ENCODE measurements at regions not wholly inside any gene's neighbourhood (a gene's known extent, or its start where the extent isn't known, plus 50 kb on each side); places are given as distances from the start of the nearest gene placed in this dataset.

GRCh38 chr20:55058938-55059337, 583.5 kb downstream of the DOK5 start:
- no CpG with 5 or more reads among the region's 1 CpG for WGBS (ENCODE audit: insufficient coverage)
- Histone ChIP-seq H3K27me3 (replicated peaks in 1 of 4; ENCODE audit: control extremely low read depth in 1 of 4, control insufficient read depth in 3 of 4, insufficient read depth in 4 of 4, low read length in 3 of 4) (no peaks in the 10 kb centered on the region), H4K20me1 (ENCODE audit: control insufficient read depth, insufficient read depth, low read length, poor library complexity, severe bottlenecking) (no peaks in the 10 kb centered on the region), H2AFZ (ENCODE audit: insufficient read depth, low read depth, low read length, poor library complexity, severe bottlenecking) (no peak overlapping the region), H3K79me2 (ENCODE audit: control insufficient read depth, insufficient read depth, low read length) (no peaks in the 10 kb centered on the region), H3K9me3 (ENCODE audit: control extremely low read depth in 1 of 3, control insufficient read depth in 2 of 3, insufficient read depth in 1 of 3, low read length in 2 of 3) (no peaks in the 10 kb centered on the region), H3K4me1 (ENCODE audit: control insufficient read depth in 2 of 2, insufficient read depth in 2 of 2, low read length in 2 of 2) (no peaks in the 10 kb centered on the region), H3K36me3 (replicated peaks in 1 of 2; ENCODE audit: control extremely low read depth in 1 of 2, control insufficient read depth in 1 of 2, extremely low read depth in 1 of 2, insufficient read depth in 2 of 2, low read length in 1 of 2) (no peaks in the 10 kb centered on the region), H3K4me2 (replicated peaks; ENCODE audit: low read depth, low read length, poor library complexity, severe bottlenecking) (no peak overlapping the region), H3K9ac (ENCODE audit: low read length) (no peak overlapping the region), H3K4me3 (ENCODE audit: control extremely low read depth in 1 of 5, extremely low read depth in 1 of 5, insufficient read depth in 1 of 5, low read depth in 2 of 5, low read length in 4 of 5) (no peak overlapping the region), H3K27ac (ENCODE audit: low read length in 2 of 2) (no peak overlapping the region)
- no peaks in the 10 kb centered on the region for H3K27me3 Mint-ChIP-seq
- DNase-seq: no peak
- no peak overlapping the region for H3K27ac Mint-ChIP-seq
- no peak for ATAC-seq (ENCODE audit: low read depth)
- TF ChIP-seq, protein P1, sequence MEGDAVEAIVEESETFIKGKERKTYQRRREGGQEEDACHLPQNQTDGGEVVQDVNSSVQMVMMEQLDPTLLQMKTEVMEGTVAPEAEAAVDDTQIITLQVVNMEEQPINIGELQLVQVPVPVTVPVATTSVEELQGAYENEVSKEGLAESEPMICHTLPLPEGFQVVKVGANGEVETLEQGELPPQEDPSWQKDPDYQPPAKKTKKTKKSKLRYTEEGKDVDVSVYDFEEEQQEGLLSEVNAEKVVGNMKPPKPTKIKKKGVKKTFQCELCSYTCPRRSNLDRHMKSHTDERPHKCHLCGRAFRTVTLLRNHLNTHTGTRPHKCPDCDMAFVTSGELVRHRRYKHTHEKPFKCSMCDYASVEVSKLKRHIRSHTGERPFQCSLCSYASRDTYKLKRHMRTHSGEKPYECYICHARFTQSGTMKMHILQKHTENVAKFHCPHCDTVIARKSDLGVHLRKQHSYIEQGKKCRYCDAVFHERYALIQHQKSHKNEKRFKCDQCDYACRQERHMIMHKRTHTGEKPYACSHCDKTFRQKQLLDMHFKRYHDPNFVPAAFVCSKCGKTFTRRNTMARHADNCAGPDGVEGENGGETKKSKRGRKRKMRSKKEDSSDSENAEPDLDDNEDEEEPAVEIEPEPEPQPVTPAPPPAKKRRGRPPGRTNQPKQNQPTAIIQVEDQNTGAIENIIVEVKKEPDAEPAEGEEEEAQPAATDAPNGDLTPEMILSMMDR (IDR thresholded peaks at IDR 0.05): no peak
- TF ChIP-seq EZH2 (IDR thresholded peaks at IDR 0.05; ENCODE audit: borderline replicate concordance, insufficient read depth, low read depth, low read length, poor library complexity, severe bottlenecking): no peak
- no peaks in the 10 kb centered on the region for H3K4me1 Mint-ChIP-seq
- no peak overlapping the region for H3K4me3 Mint-ChIP-seq
- intact Hi-C loops (cut with micrococcal nuclease): no loop called here
- H3K9me3 Mint-ChIP-seq (ENCODE audit: insufficient read depth): peaks cover 2% of the 10 kb centered on the region
- ChIA-PET POLR2A (no interaction called here), CTCF (no interaction called here)

DNA sequence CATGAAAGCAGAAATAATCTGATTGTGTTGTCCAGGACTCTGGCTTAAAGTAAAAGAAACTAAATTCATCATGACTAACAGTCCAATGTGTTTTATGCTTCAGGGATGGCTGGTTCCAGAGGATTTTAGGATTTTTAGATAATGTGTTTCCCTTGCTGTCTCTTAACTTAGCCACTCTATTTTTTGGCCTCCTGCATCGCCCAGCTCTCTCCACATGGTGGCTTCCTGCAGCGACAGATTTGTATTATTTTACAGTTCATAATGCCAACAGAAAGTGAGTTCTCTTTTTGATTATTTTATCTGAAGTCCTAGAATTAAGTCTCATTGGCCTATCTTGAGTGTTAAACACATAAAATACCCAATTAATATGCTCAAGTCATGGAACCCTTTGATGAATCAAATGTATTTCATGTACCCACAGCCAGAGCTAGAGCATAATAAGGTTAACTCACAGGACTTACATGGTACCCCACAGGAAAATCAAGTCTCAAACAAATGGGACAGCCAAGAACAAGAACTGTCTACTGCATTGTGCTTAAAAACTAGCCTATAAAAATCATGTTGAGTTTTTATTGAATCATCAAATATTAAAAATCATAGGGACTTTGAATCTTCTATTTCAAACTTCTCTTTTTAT, 582.5 kb downstream of the DOK5 start:
- Histone ChIP-seq H3K36me3 (replicated peaks in 1 of 2; ENCODE audit: control extremely low read depth in 1 of 2, control insufficient read depth in 1 of 2, extremely low read depth in 1 of 2, insufficient read depth in 2 of 2, low read length in 1 of 2) (no peaks in the 10 kb centered on the region), H4K20me1 (ENCODE audit: control insufficient read depth, insufficient read depth, low read length, poor library complexity, severe bottlenecking) (no peaks in the 10 kb centered on the region), H3K27ac (ENCODE audit: low read length in 2 of 2) (no peak overlapping the region), H2AFZ (ENCODE audit: insufficient read depth, low read depth, low read length, poor library complexity, severe bottlenecking) (no peak overlapping the region), H3K9me3 (ENCODE audit: control extremely low read depth in 1 of 3, control insufficient read depth in 2 of 3, insufficient read depth in 1 of 3, low read length in 2 of 3) (no peaks in the 10 kb centered on the region), H3K4me2 (replicated peaks; ENCODE audit: low read depth, low read length, poor library complexity, severe bottlenecking) (no peak overlapping the region), H3K27me3 (replicated peaks in 1 of 4; ENCODE audit: control extremely low read depth in 1 of 4, control insufficient read depth in 3 of 4, insufficient read depth in 4 of 4, low read length in 3 of 4) (no peaks in the 10 kb centered on the region), H3K4me1 (ENCODE audit: control insufficient read depth in 2 of 2, insufficient read depth in 2 of 2, low read length in 2 of 2) (no peaks in the 10 kb centered on the region), H3K4me3 (ENCODE audit: control extremely low read depth in 1 of 5, extremely low read depth in 1 of 5, insufficient read depth in 1 of 5, low read depth in 2 of 5, low read length in 4 of 5) (no peak overlapping the region), H3K79me2 (ENCODE audit: control insufficient read depth, insufficient read depth, low read length) (no peaks in the 10 kb centered on the region), H3K9ac (ENCODE audit: low read length) (no peak overlapping the region)
- ChIA-PET POLR2A (no interaction called here), CTCF (no interaction called here)
- Mint-ChIP-seq H3K27me3 (no peaks in the 10 kb centered on the region), H3K4me3 (no peak overlapping the region), H3K27ac (no peak overlapping the region), H3K4me1 (no peaks in the 10 kb centered on the region), H3K9me3 (ENCODE audit: insufficient read depth) (peaks cover 2% of the 10 kb centered on the region)
- TF ChIP-seq, protein P1 (IDR thresholded peaks at IDR 0.05): no peak
- TF ChIP-seq EZH2 (IDR thresholded peaks at IDR 0.05; ENCODE audit: borderline replicate concordance, insufficient read depth, low read depth, low read length, poor library complexity, severe bottlenecking): no peak
- intact Hi-C loops (cut with micrococcal nuclease): no loop called here
- ATAC-seq (ENCODE audit: low read depth): no peak
- DNase-seq: no peak
- WGBS (ENCODE audit: insufficient coverage): no CpG with 5 or more reads among the region's 2 CpGs
